Activated gamma-delta T cell treated with Interleukin-2 at 50 U/mL for 16 hours (primary cell): ENCODE measurements at regions not wholly inside any gene's neighbourhood (a gene's known extent, or its start where the extent isn't known, plus 50 kb on each side); places are given as distances from the start of the nearest gene placed in this dataset.

Experiments
- DNase-seq: peaks from one replicate; pipeline ENCODE4 v3.0.0-alpha.2; 2020

DNA sequence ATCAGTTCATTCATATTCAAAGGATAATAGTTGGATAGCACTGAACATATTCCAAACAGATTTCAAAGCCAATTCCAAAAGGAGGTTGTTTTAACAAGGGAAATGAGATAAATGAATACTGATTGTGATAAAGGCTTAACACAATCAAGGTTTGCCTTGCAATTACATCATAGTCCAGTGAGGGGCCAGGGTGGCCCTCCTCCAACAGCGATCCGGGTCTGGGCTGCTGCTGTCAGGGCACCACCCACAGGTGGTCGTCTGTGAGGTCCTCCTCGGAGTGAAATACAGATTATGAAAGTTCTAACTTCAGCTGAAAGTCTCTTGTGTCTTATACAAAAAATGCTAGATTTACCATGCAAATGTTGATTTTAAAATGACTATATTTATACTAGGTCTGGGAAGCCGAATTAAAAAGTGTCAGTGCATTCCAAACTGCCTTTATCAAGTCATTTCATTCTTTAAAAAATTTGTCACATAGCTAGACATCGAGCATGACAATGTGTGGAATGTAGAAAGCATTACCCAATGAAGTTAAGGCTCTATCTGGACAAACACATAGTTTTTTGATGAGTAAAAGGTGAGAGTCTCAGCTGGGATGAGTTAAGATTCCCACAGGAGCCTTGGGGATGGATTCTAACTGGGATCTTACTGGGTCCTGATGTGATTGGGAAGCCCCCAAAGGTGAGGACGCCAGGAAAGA lies 65.9 kb upstream of the SLC22A23 start:
- no peak for DNase-seq

GRCh38 chr6:3520281-3521230 lies 63.7 kb upstream of the SLC22A23 start:
- no peak for DNase-seq

- DNase-seq, result no peak
Observed at GRCh38 chr6:3518356-3519190, 61.7 kb upstream of the SLC22A23 start.

DNA sequence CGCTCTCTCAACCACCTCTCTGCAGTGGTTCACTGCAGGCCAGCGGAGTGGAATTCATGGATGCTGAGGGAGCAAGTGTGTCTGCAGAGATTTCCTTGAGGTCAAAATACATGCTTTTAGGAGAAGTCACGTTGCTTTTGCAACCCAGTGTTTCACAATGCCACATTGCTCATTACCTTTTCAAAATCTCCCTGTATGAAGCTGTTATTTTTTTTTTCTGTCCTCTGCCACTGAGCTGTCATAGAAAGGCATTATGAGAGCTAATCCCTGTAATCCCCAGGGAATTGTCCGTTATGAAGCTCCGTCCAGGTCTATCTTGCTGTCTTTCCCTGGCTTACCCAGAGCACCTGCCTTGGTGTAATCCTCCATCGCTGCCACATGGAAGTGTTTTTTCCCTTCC lies 60.5 kb upstream of the SLC22A23 start:
- no peak for DNase-seq

- no peak for DNase-seq
Observed at GRCh38 chr6:3516092-3516491, 59.2 kb upstream of the SLC22A23 start.

DNA sequence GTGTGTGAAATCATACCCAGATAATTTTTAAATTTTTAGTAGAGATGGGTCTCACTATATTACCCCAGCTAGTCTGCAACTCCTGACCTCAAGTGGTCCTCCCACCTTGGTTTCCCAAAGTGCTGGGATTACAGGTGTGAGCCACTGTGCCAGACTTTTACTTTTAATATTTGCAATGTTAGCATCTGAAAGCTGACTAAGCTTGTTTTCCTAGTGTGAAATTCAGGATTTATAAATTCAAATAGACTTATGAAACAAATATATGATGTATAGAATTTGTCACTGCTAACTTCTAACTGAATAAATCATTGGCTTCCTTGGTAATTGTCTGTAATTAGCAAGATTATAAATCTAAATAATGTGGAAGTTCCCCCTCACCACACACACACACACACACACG lies 58.8 kb upstream of the SLC22A23 start:
- DNase-seq, result no peak

- no peak for DNase-seq
Observed at GRCh38 chr6:3513416-3513815, 56.6 kb upstream of the SLC22A23 start.

GRCh38 chr6:3512832-3513231 lies 56.0 kb upstream of the SLC22A23 start:
- DNase-seq, result no peak

DNA sequence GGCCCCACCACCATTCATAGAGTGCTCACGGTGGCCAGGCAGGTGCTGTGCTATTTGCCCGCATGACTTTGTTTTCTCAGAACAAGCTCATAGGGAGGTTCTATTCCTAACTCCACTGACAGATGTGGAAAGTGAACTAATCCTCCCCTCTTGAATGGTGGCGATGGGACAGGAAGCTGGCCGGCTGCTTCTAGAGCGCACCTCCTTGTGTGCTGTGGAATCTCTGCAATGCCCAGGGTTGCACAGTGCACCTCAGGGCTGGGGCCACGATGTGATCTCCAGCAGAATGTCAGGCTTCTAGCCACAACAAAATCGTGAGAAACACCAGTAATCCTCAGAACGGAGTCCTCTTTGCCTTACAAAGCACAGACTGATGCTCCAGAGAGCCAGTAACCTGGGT lies 53.8 kb upstream of the SLC22A23 start:
- DNase-seq, result no peak

DNA sequence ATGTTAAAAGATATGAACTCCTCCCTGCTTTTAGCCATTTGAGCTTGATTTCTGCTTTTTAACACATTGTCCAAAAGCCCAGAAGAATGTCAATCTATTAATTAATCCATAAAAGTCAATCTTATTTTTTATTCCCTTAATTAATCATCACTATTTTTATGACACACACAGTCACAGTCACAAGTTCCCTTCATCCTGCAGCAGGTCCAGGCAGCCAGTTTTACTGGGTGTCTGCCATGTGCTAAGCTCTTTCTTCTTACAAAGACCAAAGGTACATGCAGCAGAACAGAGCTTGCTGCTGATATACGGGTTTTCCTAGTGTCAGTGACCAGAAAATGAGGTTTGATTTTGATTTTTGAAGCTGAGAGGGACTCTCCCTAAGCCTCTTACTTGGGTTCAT lies 53.3 kb upstream of the SLC22A23 start:
- DNase-seq, result no peak

DNA sequence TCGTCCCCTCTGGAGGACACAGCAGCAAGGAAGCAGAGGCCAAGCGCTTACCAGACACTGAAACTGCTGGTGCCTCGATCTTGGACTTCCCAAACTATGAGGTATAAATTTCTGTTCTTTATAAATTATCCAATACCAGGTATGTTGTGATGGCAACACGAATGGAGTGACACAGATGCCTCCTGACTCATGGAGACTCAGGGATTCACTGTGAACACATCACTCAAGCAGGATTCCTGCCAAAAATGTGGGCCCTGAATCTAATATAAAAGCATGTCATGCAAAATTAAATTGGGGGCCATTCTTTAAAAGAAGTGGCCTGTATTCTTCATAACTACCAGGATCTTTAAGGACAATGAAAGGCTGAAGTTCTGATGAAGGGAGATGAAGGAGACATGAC lies 52.5 kb upstream of the SLC22A23 start:
- no peak for DNase-seq

DNA sequence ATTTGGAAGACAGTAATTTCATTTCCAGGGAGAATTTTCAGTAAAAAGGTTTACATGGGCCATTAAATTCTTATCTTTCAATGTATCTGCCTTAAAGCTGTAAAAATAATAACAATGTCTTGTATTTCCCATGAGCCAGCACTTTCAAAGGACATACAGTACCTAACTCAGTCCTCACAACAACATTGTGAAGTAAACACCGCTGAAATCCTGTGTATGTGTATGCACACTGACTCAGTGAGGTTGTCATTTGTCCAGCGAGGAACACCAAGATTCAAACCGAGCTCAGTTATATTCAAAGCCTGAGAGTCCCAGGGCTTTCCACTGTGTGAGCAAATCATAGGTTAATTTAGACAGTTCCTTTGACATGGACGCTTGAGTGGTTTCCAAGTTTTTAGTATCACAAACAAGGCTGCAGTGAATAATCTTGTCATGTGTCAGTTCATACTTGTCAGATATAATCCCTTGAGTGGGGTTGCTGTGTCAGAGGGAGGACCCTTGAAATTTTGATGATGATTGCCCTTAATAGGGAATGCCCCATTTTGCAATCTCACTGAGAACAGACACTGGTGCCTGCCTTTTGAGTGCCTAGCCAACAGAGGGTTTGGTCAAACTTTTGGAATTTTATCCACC lies 50.0 kb upstream of the SLC22A23 start:
- DNase-seq, result no peak
